Mesendoderm (in vitro differentiated cells): ENCODE measurements at regions not wholly inside any gene's neighbourhood (a gene's known extent, or its start where the extent isn't known, plus 50 kb on each side); places are given as distances from the start of the nearest gene placed in this dataset.

ENCODE experiments used
- DNase-seq: peaks from one replicate; pipeline ENCODE4 v3.0.0; 2013
- H2AK5ac ChIP-seq: 2 replicates; pipeline ENCODE4 v1.6.1; 2013; ENCODE audit warnings: low read length, inconsistent platforms
- H2BK120ac ChIP-seq: 2 replicates; pipeline ENCODE4 v1.6.1; 2013; ENCODE audit warnings: low read depth, mild to moderate bottlenecking, low read length, moderate library complexity, mixed read lengths
- H2BK15ac ChIP-seq: replicated peaks from 2 replicates; pipeline ENCODE4 v1.6.1; 2013; ENCODE audit warnings: low read depth, mild to moderate bottlenecking, moderate library complexity
- H2BK5ac ChIP-seq: 2 replicates; pipeline ENCODE4 v1.6.1; 2013; ENCODE audit warnings: low read length, inconsistent platforms
- H3K18ac ChIP-seq: 2 replicates; pipeline ENCODE4 v1.6.1; 2013; ENCODE audit warnings: mild to moderate bottlenecking, low read length, mixed read lengths
- H3K23ac ChIP-seq: one replicate; pipeline ENCODE4 v1.6.1; 2013; ENCODE audit warnings: low read length
- H3K27ac ChIP-seq: 2 replicates; pipeline ENCODE4 v1.5.1; 2013; ENCODE audit warnings: low read depth, mild to moderate bottlenecking, inconsistent platforms, low read length, moderate library complexity
- H3K27me3 ChIP-seq: 2 replicates; pipeline ENCODE4 v1.6.1; 2013; ENCODE audit warnings: low read length, control low read depth, mild to moderate bottlenecking, inconsistent platforms; ENCODE audit not compliant: insufficient read depth, poor library complexity
- H3K36me3 ChIP-seq: 2 replicates; pipeline ENCODE4 v1.6.1; 2013; ENCODE audit warnings: low read length, inconsistent platforms; ENCODE audit not compliant: control insufficient read depth, insufficient read depth
- H3K4ac ChIP-seq: one replicate; pipeline ENCODE4 v1.6.1; 2013; ENCODE audit warnings: low read depth, mild to moderate bottlenecking, low read length, moderate library complexity
- H3K4me1 ChIP-seq: 2 replicates; pipeline ENCODE4 v1.6.1; 2013; ENCODE audit warnings: low read depth, low read length, inconsistent platforms; ENCODE audit not compliant: control insufficient read depth
- H3K4me2 ChIP-seq: 2 replicates; pipeline ENCODE4 v1.6.1; 2013; ENCODE audit warnings: low read length
- H3K4me3 ChIP-seq: 2 replicates; pipeline ENCODE4 v1.5.1; 2013; ENCODE audit warnings: mild to moderate bottlenecking, low read length
- H3K56ac ChIP-seq: one replicate; pipeline ENCODE4 v1.6.1; 2013; ENCODE audit warnings: low read length
- H3K79me1 ChIP-seq: 2 replicates; pipeline ENCODE4 v1.6.1; 2013; ENCODE audit warnings: low read length, inconsistent platforms
- H3K79me2 ChIP-seq: 2 replicates; pipeline ENCODE4 v1.6.1; 2013; ENCODE audit warnings: mild to moderate bottlenecking, low read length; ENCODE audit not compliant: control insufficient read depth, insufficient read depth
- H3K9ac ChIP-seq: 2 replicates; pipeline ENCODE4 v1.6.1; 2013; ENCODE audit warnings: low read length, inconsistent platforms
- H4K5ac ChIP-seq: one replicate; pipeline ENCODE4 v1.6.1; 2013; ENCODE audit warnings: low read length
- H4K8ac ChIP-seq: one replicate; pipeline ENCODE4 v1.6.1; 2013; ENCODE audit warnings: low read depth, mild to moderate bottlenecking, control low read depth, low read length, moderate library complexity
- WGBS: extraction: QIAGEN DNeasy Blood & Tissue Kit; methylation state at CpG from one replicate; pipeline ENCODE4 v1.1.7; 2013; ENCODE audit warnings: low lambda C conversion rate, missing lambda C conversion rate; ENCODE audit not compliant: insufficient coverage; ENCODE audit errors: extremely low coverage; 5-methylcytosine and 5-hydroxymethylcytosine counted together

GRCh38 chr2:238627899-238628298 is 201.2 kb downstream of the ASB1 start:
- WGBS = no CpG with 5 or more reads among the region's 3 CpGs

GRCh38 chr2:238629064-238629463 is 202.3 kb downstream of the ASB1 start:
- WGBS = no CpG with 5 or more reads among the region's 8 CpGs
- Histone ChIP-seq H3K4me2 (no peak overlapping the region), H4K8ac (no peak overlapping the region), H3K56ac (no peak overlapping the region), H2BK120ac (no peak overlapping the region), H3K4me3 (no peak overlapping the region), H2AK5ac (no peak overlapping the region), H3K27me3 (peaks cover 1% of the 10 kb centered on the region), H3K27ac (no peak overlapping the region), H4K5ac (no peak overlapping the region), H3K9ac (no peak overlapping the region), H3K4ac (no peak overlapping the region), H2BK15ac (no peak overlapping the region), H3K79me2 (no peaks in the 10 kb centered on the region), H3K79me1 (no peaks in the 10 kb centered on the region), H3K36me3 (no peaks in the 10 kb centered on the region), H2BK5ac (no peak overlapping the region), H3K23ac (no peak overlapping the region), H3K18ac (no peak overlapping the region), H3K4me1 (no peaks in the 10 kb centered on the region)
- no peak for DNase-seq

More at GRCh38 chr2:238627899-238628298, 201.2 kb downstream of the ASB1 start:
- no peak overlapping the region for H3K9ac ChIP-seq
- no peak overlapping the region for H3K27ac ChIP-seq
- H3K36me3 ChIP-seq = no peaks in the 10 kb centered on the region
- no peak overlapping the region for H3K23ac ChIP-seq
- no peak overlapping the region for H4K8ac ChIP-seq
- DNase-seq = no peak
- no peak overlapping the region for H3K18ac ChIP-seq
- no peaks in the 10 kb centered on the region for H3K79me2 ChIP-seq
- H3K4me3 ChIP-seq = no peak overlapping the region
- H3K4ac ChIP-seq = no peak overlapping the region
- no peak overlapping the region for H4K5ac ChIP-seq
- no peaks in the 10 kb centered on the region for H3K79me1 ChIP-seq
- H2AK5ac ChIP-seq = no peak overlapping the region
- H3K4me1 ChIP-seq = no peaks in the 10 kb centered on the region
- H3K56ac ChIP-seq = no peak overlapping the region
- H2BK5ac ChIP-seq = no peak overlapping the region
- H2BK15ac ChIP-seq = no peak overlapping the region
- peaks cover 1% of the 10 kb centered on the region for H3K27me3 ChIP-seq
- H2BK120ac ChIP-seq = no peak overlapping the region
- H3K4me2 ChIP-seq = no peak overlapping the region

GRCh38 chr2:238631491-238632180 is 204.9 kb downstream of the ASB1 start:
- H3K27ac ChIP-seq = no peak overlapping the region
- DNase-seq = no peak
- no peak overlapping the region for H3K56ac ChIP-seq
- H3K9ac ChIP-seq = no peak overlapping the region
- no peak overlapping the region for H3K4me2 ChIP-seq
- no peaks in the 10 kb centered on the region for H3K79me2 ChIP-seq
- H2BK5ac ChIP-seq = no peak overlapping the region
- H4K8ac ChIP-seq = no peak overlapping the region
- peaks cover 1% of the 10 kb centered on the region for H3K27me3 ChIP-seq
- no CpG with 5 or more reads among the region's 15 CpGs for WGBS
- H3K4me3 ChIP-seq = no peak overlapping the region
- H3K4me1 ChIP-seq = no peaks in the 10 kb centered on the region
- H2AK5ac ChIP-seq = no peak overlapping the region
- no peaks in the 10 kb centered on the region for H3K36me3 ChIP-seq
- H3K4ac ChIP-seq = no peak overlapping the region
- no peaks in the 10 kb centered on the region for H3K79me1 ChIP-seq
- no peak overlapping the region for H3K23ac ChIP-seq
- no peak overlapping the region for H2BK15ac ChIP-seq
- H4K5ac ChIP-seq = no peak overlapping the region
- H3K18ac ChIP-seq = no peak overlapping the region
- no peak overlapping the region for H2BK120ac ChIP-seq

- Histone ChIP-seq H2BK120ac (no peak overlapping the region), H4K5ac (no peak overlapping the region), H4K8ac (no peak overlapping the region), H3K79me1 (no peaks in the 10 kb centered on the region), H2BK5ac (no peak overlapping the region), H3K18ac (no peak overlapping the region), H3K56ac (no peak overlapping the region), H3K4ac (no peak overlapping the region), H3K4me2 (no peak overlapping the region), H3K4me3 (no peak overlapping the region), H3K79me2 (no peaks in the 10 kb centered on the region), H3K9ac (no peak overlapping the region), H3K27me3 (no peaks in the 10 kb centered on the region), H3K23ac (no peak overlapping the region), H3K36me3 (no peaks in the 10 kb centered on the region), H2AK5ac (no peak overlapping the region), H3K4me1 (no peaks in the 10 kb centered on the region), H2BK15ac (no peak overlapping the region), H3K27ac (no peak overlapping the region)
- DNase-seq = no peak
- no CpG with 5 or more reads among the region's 26 CpGs for WGBS
Observed at GRCh38 chr2:238632181-238633060, 205.7 kb downstream of the ASB1 start.

DNA sequence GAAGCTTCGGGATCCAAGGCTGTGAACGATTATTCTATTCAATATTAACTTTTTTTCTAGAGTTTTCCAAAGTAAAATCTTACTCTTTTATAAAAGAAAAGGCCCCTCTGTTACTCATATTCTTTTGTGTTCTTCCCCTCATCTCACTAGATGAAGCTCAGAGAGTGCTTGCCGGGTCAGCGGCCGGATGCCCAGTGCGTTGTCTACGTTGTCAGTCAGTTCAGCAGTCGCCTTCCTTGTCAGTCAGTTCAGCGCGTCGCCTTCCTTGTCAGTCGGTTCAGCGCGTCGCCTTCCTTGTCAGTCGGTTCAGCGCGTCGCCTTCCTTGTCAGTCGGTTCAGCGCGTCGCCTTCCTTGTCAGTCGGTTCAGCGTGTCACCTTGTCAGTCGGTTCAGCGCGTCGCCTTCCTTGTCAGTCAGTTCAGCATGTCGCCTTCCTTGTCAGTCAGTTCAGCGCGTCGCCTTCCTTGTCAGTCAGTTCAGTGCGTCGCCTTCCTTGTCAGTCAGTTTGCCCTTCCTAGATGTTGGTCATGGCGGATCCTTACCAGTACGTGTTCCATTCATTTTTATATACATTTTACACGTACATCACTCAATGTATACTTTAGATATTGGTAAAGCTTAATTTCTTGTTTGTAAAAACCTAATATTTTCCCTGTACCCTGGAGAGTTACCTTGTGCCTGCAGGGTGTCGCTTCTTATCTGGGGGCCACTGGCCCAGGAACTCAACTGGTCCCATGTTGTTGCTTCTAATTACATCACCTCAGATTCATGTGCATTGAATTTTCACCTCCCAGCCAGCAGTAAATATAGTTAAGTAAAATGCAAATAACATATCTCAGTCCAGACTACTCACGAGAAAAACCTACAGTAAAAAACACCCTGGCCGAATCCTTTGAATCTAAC is 206.9 kb downstream of the ASB1 start:
- Histone ChIP-seq H2BK15ac (no peak overlapping the region), H3K79me1 (no peaks in the 10 kb centered on the region), H4K8ac (no peak overlapping the region), H2BK120ac (no peak overlapping the region), H3K4ac (no peak overlapping the region), H2BK5ac (no peak overlapping the region), H3K4me1 (no peaks in the 10 kb centered on the region), H3K27ac (no peak overlapping the region), H3K36me3 (no peaks in the 10 kb centered on the region), H4K5ac (no peak overlapping the region), H3K56ac (no peak overlapping the region), H3K23ac (no peak overlapping the region), H3K27me3 (no peaks in the 10 kb centered on the region), H3K18ac (no peak overlapping the region), H3K4me2 (no peak overlapping the region), H3K79me2 (no peaks in the 10 kb centered on the region), H3K9ac (no peak overlapping the region), H3K4me3 (no peak overlapping the region), H2AK5ac (no peak overlapping the region)
- WGBS = no CpG with 5 or more reads among the region's 41 CpGs
- no peak for DNase-seq
